Right lobe of liver (tissue), 6 donors: ENCODE measurements at regions not wholly inside any gene's neighbourhood (a gene's known extent, or its start where the extent isn't known, plus 50 kb on each side); places are given as distances from the start of the nearest gene placed in this dataset.
"Not testable (repeated sequence)": the region's sequence is repeated elsewhere in the genome, so short reads cannot be mapped to it uniquely, and the experiment has no call there.

Experiments
- ATAC-seq, 4 donors: fragments of 200-7000 bp; cut with Tn5 transposase; one replicate each; pipeline ENCODE4 v1.9.1; 2020; ENCODE audit warnings: mild to moderate bottlenecking in 4 of 4, moderate library complexity in 4 of 4
- DNase-seq, 3 donors: peaks; one replicate each; pipeline ENCODE4 v3.0.0-alpha.2; 2020
- H3K27ac ChIP-seq, 3 donors: fragments of 200-600 bp; one replicate each; pipeline ENCODE4 v1.8.0; 2022
- H3K27me3 ChIP-seq, 2 donors: fragments of 200-600 bp; one replicate each; pipeline ENCODE4 v1.8.0; 2022
- H3K36me3 ChIP-seq, 4 donors: fragments of 200-600 bp; sonication (generic) in 1 of 4; one replicate each; pipeline versions ENCODE4 v1.5.1 to v1.8.0; 2017 to 2022; ENCODE audit warnings: control low read depth in 1 of 4
- H3K4me1 ChIP-seq, 4 donors: fragments of 200-600 bp; sonication (generic) in 1 of 4; one replicate each; pipeline versions ENCODE4 v1.5.1 to v1.8.0; 2017 to 2022; ENCODE audit warnings: control low read depth in 1 of 4
- H3K4me3 ChIP-seq, 3 donors: fragments of 200-600 bp; one replicate each; pipeline ENCODE4 v1.8.0; 2022
- H3K9me3 ChIP-seq, 4 donors: fragments of 200-600 bp; sonication (generic) in 1 of 4; one replicate each; pipeline versions ENCODE4 v1.5.1 to v1.8.0; 2017 to 2022; ENCODE audit warnings: control low read depth in 1 of 4
- POLR2A ChIP-seq: fragments of 450-650 bp; IDR thresholded peaks from one replicate; pipeline ENCODE4 v1.6.1; 2017; ENCODE audit warnings: antibody characterized with exemption, mild to moderate bottlenecking
- WGBS: methylation state at CpG from one replicate; pipeline ENCODE4 v1.1.6; 2018; ENCODE audit warnings: low coverage, low lambda C conversion rate; ENCODE audit not compliant: insufficient coverage; ENCODE audit errors: missing lambda C conversion rate; 5-methylcytosine and 5-hydroxymethylcytosine counted together
- intact Hi-C, 2 donors: fragments of 100-400 bp; cut with DNase I; formaldehyde crosslinking; loops; one replicate each; pipeline versions ENCODE4 v1.11.2 to v1.14.1; 2022
- TF ChIP-seq, protein P1 (sequence below), 4 donors: fragments of 200-600 bp in 3 of 4; fragments of 450-650 bp in 1 of 4; IDR thresholded peaks; one replicate each; pipeline versions ENCODE4 v1.5.1 to v1.8.0; 2016 to 2022; ENCODE audit warnings: antibody characterized with exemption in 4 of 4, mild to moderate bottlenecking in 2 of 4
- donor health status: DM: no; HTN: yes; CAD: no.
- donor health status: DM: no; HTN: no; CAD: no.
- donor health status: DM: no; HTN: no; CAD: no.
- donor health status: DM: no; HTN: yes; CAD: no.
- donor health status: DM: no; HTN: yes; CAD: no.

DNA sequence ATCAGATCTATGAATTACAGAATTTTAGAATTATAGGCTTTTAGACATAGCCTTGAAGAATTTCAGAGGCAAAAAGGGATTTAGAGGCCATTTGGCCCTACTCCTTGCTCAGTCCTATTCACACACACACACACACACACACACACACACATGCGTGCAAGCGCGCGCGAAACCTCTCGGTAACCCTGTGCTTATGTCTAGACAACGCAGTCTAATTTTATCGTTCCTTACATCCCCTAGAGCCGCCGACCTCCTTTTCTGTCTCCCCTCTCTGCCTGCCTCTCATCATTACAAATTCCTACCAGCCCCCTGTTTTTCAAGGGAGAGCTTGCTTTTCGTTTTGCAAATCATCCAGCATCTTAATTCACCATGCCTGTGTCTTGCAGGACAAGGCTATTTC is 252.1 kb downstream of the FOXD2 start:
- DNase-seq (peak in 1 of 3 donors; percentile 12), ATAC-seq (no peak)
- intact Hi-C loops = no loop called here
- no peak overlapping the region for H3K27ac ChIP-seq
- TF ChIP-seq, protein P1, sequence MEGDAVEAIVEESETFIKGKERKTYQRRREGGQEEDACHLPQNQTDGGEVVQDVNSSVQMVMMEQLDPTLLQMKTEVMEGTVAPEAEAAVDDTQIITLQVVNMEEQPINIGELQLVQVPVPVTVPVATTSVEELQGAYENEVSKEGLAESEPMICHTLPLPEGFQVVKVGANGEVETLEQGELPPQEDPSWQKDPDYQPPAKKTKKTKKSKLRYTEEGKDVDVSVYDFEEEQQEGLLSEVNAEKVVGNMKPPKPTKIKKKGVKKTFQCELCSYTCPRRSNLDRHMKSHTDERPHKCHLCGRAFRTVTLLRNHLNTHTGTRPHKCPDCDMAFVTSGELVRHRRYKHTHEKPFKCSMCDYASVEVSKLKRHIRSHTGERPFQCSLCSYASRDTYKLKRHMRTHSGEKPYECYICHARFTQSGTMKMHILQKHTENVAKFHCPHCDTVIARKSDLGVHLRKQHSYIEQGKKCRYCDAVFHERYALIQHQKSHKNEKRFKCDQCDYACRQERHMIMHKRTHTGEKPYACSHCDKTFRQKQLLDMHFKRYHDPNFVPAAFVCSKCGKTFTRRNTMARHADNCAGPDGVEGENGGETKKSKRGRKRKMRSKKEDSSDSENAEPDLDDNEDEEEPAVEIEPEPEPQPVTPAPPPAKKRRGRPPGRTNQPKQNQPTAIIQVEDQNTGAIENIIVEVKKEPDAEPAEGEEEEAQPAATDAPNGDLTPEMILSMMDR (IDR thresholded peaks at IDR 0.05) = no peak
- no peak for TF ChIP-seq POLR2A
- H3K4me1 ChIP-seq = no peaks in the 10 kb centered on the region
- H3K27me3 ChIP-seq = no peaks in the 10 kb centered on the region
- H3K4me3 ChIP-seq = no peak overlapping the region
- no peaks in the 10 kb centered on the region for H3K36me3 ChIP-seq
- 85% methylated on average over 10 of the region's 11 CpGs for WGBS
- no peaks in the 10 kb centered on the region for H3K9me3 ChIP-seq

DNA sequence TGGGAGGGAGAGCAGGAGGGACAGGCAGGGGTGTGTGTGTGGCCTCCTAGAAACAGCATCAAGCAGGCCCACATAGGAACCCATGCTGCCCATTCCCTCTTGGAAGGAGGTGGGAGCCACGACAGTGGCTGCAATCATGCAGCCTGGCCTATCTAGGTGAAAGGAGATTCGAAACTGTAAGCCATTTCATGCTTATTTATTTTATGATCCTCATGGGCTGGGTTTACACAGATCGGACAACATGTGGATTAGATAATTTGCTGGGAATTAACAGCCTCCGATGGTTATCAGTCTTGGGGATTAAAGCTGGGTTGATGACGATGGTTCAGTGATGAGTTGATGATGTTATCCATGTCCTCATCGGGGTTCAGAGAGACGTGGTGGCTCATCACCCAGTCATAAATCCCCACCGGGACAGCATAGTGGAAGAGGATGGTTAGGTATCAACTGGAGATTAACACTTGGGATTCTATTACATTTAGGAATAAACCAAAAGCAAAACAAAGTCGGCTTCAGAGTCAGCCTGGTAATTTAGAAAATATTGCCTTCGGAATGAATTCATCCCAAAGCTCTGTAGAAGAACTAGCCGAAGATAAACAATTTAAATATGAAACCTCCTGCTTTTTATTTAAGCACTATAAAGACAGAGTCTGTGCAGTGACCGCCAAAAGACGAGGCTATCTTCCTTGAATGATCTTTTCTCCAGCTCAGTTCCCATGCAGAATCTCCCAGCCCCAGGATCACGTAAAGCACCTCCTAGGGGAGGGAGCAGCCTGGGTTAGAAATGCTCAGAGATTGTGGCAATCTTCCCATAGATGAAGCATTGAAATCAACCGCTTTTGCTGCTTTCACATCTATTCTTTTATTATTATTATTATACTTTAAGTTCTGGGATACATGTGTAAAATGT is 252.8 kb downstream of the FOXD2 start:
- intact Hi-C loops = no loop called here
- DNase-seq (peak in 1 of 3 donors; percentile 13), ATAC-seq (no peak)
- WGBS = 73% methylated on average over 14 of the region's 15 CpGs
- H3K4me1 ChIP-seq = no peaks in the 10 kb centered on the region
- H3K9me3 ChIP-seq = no peaks in the 10 kb centered on the region
- H3K27me3 ChIP-seq = no peaks in the 10 kb centered on the region
- no peak overlapping the region for H3K4me3 ChIP-seq
- TF ChIP-seq, protein P1 (IDR thresholded peaks at IDR 0.05) = no peak
- TF ChIP-seq POLR2A = no peak
- no peaks in the 10 kb centered on the region for H3K36me3 ChIP-seq
- no peak overlapping the region for H3K27ac ChIP-seq

DNA sequence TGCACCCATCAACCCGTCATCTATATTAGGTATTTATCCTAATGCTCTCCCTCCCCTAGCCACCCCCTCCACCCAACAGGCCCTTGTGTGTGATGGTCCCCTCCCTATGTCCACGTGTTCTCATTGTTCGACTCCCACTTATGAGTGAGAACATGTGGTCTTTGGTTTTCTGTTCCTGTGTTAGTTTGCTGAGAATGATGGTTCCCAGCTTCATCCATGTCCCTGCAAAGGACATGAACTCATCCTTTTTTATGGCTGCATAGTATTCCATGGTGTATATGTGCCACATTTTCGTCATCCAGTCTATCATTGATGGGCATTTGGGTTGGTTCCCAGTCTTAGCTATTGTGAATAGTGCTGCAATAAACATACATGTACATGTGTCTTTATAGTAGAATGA is 253.4 kb downstream of the FOXD2 start:
- H3K27me3 ChIP-seq, H3K4me3 ChIP-seq, H3K27ac ChIP-seq, DNase-seq, ATAC-seq, intact Hi-C loops, H3K9me3 ChIP-seq, H3K4me1 ChIP-seq, H3K36me3 ChIP-seq: not testable (repeated sequence)
- 88% methylated on average over 3 of the region's 4 CpGs for WGBS

DNA sequence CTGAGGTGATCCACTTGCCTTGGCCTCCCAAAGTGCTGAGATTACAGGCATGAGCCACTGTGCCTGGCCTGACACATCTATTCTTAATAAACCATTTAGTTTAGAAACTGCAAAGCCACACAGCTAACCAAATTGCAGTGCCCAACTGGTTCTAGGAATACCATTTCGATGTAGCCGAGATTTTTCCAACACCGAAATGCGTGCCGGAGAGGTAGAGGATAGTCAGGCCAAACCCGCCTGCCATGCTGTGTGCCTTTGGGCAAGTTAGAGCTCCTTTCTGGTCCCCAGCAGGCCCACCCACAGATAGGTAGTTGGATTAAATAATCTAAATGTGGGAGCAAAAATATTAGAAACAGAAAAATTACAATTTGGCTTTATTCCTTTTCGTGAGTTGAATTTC is 254.4 kb downstream of the FOXD2 start:
- intact Hi-C loops = no loop called here
- 95% methylated on average over 7 of the region's 7 CpGs for WGBS
- Histone ChIP-seq H3K36me3 (no peaks in the 10 kb centered on the region), H3K4me3 (no peak overlapping the region), H3K27me3 (no peaks in the 10 kb centered on the region), H3K9me3 (no peaks in the 10 kb centered on the region), H3K27ac (no peak overlapping the region), H3K4me1 (peaks cover 0 to 12% (median 0%) of the 10 kb centered on the region in 4 donors)
- ATAC-seq (no peak), DNase-seq (peak in 1 of 3 donors; percentile 24)
- no peak for TF ChIP-seq POLR2A
- TF ChIP-seq, protein P1 (IDR thresholded peaks at IDR 0.05) = no peak

DNA sequence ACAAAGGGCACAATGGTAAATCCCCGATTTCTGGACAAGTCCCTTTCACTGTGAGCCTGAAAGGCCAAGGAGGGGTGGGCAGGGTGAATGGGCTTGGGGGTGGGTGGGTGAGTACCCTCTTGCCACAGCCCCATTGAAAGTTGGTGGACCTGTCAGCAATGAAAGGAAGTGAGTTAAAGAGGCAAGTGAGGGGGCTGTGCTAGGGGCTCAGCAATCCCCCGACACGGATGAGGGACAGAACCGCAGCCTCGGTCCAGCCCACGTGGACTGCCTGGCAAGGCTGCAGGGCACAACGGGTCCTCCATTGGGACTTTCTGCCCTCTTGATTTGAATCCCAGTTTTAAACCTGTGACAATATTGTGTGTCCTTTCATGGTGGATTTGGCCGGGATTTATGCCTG is 255.3 kb downstream of the FOXD2 start:
- no peaks in the 10 kb centered on the region for H3K9me3 ChIP-seq
- ATAC-seq = no peak
- H3K4me3 ChIP-seq = no peak overlapping the region
- no peaks in the 10 kb centered on the region for H3K36me3 ChIP-seq
- no peaks in the 10 kb centered on the region for H3K27me3 ChIP-seq
- peak in 1 of 3 donors; percentile 28 for DNase-seq
- TF ChIP-seq, protein P1 (IDR thresholded peaks at IDR 0.05) = no peak
- no peak for TF ChIP-seq POLR2A
- WGBS = 88% methylated on average over 1 of the region's 8 CpGs
- no peak overlapping the region for H3K27ac ChIP-seq
- intact Hi-C loops = no loop called here
- H3K4me1 ChIP-seq = peaks cover 0 to 17% (median 0%) of the 10 kb centered on the region in 4 donors
